Body of pancreas (tissue), 4 donors: ENCODE measurements at regions not wholly inside any gene's neighbourhood (a gene's known extent, or its start where the extent isn't known, plus 50 kb on each side); places are given as distances from the start of the nearest gene placed in this dataset.

ENCODE experiments used
- POLR2A ChIP-seq, 3 donors: fragments of 450-650 bp; IDR thresholded peaks; one replicate each; pipeline ENCODE4 v1.6.1; 2016; ENCODE audit warnings: antibody characterized with exemption in 3 of 3, mild to moderate bottlenecking in 2 of 3
- TF ChIP-seq, protein P1 (sequence below), 7 experiments: fragments of 450-650 bp in 4 of 7; fragments of 200-600 bp in 3 of 7; sonication (generic) in 3 of 7; IDR thresholded peaks; one replicate each; pipeline ENCODE4 v1.5.1; 2016 to 2019; ENCODE audit warnings: antibody characterized with exemption in 7 of 7

DNA sequence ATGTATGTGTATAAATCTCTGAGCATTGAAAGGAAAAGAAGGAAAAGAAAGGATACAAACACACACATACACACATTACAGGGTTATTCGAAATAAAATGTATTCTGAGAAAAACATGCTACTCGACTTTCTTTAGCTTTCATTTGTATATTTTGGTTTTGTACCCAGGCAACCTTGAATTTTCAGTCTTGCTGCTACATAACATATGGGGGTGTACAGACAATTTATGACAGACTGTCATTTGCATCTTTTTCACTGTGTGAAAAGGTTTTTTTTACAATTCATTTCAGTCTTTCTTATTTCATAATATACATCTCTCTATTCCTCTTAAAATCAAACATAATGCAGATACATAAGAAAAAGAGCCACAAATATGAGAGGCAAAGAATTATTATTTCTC is 1238.4 kb upstream of the NXPH2 start:
- no peak for TF ChIP-seq POLR2A (IDR thresholded peaks at IDR 0.05)
- TF ChIP-seq, protein P1, sequence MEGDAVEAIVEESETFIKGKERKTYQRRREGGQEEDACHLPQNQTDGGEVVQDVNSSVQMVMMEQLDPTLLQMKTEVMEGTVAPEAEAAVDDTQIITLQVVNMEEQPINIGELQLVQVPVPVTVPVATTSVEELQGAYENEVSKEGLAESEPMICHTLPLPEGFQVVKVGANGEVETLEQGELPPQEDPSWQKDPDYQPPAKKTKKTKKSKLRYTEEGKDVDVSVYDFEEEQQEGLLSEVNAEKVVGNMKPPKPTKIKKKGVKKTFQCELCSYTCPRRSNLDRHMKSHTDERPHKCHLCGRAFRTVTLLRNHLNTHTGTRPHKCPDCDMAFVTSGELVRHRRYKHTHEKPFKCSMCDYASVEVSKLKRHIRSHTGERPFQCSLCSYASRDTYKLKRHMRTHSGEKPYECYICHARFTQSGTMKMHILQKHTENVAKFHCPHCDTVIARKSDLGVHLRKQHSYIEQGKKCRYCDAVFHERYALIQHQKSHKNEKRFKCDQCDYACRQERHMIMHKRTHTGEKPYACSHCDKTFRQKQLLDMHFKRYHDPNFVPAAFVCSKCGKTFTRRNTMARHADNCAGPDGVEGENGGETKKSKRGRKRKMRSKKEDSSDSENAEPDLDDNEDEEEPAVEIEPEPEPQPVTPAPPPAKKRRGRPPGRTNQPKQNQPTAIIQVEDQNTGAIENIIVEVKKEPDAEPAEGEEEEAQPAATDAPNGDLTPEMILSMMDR (IDR thresholded peaks at IDR 0.05) = no peak
